GM10248 (cell line): ENCODE measurements at regions not wholly inside any gene's neighbourhood (a gene's known extent, or its start where the extent isn't known, plus 50 kb on each side); places are given as distances from the start of the nearest gene placed in this dataset.

Source experiments
- CTCF ChIA-PET: fragments of 300-600 bp; sonication (Branson Sonifier 250); formaldehyde crosslinking; extraction: SDS; loops from one replicate; lab custom pipeline; 2021; ENCODE audit warnings: antibody characterized with exemption; lab: Yijun Ruan, JAX
- POLR2A ChIA-PET: fragments of 350-650 bp; sonication (Branson Sonifier 250); formaldehyde crosslinking; extraction: SDS; loops from one replicate; lab custom pipeline; 2020; ENCODE audit warnings: antibody characterized with exemption; lab: Yijun Ruan, JAX
- DNase-seq: peaks from one replicate; pipeline ENCODE4 v3.0.0; 2012; ENCODE audit errors: extremely low spot score
- TF ChIP-seq, protein P1 (sequence below): IDR thresholded peaks from 2 replicates; pipeline ENCODE4 v1.5.1; 2012; ENCODE audit warnings: mild to moderate bottlenecking, low read depth; ENCODE audit errors: extremely low read depth, missing control alignments, control extremely low read depth

DNA sequence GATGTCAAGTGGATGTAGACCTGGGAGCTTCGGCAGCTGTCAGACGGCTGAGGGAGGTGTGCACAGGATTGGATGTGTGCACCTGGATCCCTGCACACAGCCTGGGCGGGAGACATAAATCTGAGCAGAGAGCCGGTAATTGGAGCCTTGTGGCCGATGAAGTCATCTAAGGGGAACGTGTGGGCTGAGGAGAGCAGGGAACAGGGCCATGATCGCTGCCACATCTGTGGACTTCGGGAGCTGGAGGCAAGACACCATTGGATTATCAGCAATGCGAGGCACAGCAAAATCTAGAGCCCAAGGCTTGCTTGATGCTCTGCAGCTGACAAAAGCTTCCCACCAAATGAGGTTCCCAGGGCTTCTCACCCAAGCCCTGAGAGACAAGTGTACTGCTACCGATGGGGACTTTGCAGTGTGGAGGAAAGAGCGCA, 147.7 kb downstream of the PTPN20 start:
- DNase-seq: no peak
- POLR2A ChIA-PET: no interaction called here
- TF ChIP-seq, protein P1, sequence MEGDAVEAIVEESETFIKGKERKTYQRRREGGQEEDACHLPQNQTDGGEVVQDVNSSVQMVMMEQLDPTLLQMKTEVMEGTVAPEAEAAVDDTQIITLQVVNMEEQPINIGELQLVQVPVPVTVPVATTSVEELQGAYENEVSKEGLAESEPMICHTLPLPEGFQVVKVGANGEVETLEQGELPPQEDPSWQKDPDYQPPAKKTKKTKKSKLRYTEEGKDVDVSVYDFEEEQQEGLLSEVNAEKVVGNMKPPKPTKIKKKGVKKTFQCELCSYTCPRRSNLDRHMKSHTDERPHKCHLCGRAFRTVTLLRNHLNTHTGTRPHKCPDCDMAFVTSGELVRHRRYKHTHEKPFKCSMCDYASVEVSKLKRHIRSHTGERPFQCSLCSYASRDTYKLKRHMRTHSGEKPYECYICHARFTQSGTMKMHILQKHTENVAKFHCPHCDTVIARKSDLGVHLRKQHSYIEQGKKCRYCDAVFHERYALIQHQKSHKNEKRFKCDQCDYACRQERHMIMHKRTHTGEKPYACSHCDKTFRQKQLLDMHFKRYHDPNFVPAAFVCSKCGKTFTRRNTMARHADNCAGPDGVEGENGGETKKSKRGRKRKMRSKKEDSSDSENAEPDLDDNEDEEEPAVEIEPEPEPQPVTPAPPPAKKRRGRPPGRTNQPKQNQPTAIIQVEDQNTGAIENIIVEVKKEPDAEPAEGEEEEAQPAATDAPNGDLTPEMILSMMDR: no peak
- CTCF ChIA-PET: interaction anchor here (1.8 kb wide), 1 partner anchor 11 kb away, joined by 10 read pairs; no protein-coding TSS in a partner anchor

DNA sequence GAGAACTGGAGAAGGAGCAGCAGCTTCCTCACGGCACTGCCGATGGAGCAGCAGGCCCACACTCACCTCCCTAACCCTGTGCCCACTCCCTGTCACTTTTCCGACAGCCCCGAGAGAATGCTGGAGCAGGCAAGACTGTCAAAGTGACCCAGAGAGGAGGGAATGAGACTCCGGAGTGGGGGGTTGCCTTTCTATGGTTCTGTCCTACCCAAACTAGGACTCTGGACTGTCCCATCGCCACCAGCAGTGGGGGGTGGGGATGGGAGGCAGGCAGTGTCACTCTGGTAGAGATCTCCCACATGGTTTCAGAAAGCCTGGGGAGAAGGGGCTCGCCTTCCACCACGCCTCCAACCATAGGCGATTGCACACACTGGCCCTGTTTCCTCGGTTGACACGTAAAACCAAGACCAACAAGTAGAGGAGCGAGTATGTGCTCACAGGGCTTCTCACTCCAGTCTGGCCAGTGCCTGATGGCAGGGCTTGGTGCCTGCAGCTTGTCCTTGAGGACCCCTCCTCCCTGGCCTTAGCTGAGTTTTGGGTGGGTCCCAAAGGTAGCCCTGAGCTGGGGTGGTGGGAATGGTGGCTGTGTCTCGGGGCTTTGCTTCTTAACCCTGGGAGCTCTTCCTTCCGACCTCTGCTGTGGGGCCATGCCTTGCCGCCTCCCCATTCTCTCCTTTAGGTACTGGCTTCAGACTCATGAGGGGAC, 148.5 kb downstream of the PTPN20 start:
- DNase-seq: no peak
- TF ChIP-seq, protein P1: no peak
- CTCF ChIA-PET: interaction anchor here (1.1 to 1.8 kb wide), 3 partner anchors 12 to 252 kb away, joined by 3 to 10 read pairs (median 3); no protein-coding TSS in a partner anchor
- POLR2A ChIA-PET: no interaction called here

DNA sequence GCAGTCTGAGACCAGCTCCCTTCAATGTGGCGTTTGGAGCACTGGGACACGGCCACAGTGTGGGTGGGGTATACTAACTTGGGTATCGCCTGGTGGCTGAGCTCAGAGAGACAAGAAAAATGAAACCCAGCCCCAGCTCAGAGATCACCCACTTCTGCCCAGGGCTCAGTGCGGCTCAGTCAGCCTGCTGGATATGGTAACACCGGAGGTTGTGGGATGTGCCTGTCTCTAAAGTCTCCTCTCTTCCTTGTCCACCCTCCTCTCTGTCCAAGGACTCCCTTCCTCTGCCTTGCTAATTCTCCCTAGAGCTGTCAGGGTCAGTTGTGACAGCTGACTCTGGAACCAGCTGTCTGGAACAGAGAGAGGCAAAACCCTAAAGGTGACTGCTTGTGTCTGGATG, 149.1 kb downstream of the PTPN20 start:
- ChIA-PET CTCF (interaction anchor here (1.1 to 1.8 kb wide), 3 partner anchors 12 to 252 kb away, joined by 3 to 10 read pairs (median 3); no protein-coding TSS in a partner anchor), POLR2A (no interaction called here)
- TF ChIP-seq, protein P1: no peak
- no peak for DNase-seq

DNA sequence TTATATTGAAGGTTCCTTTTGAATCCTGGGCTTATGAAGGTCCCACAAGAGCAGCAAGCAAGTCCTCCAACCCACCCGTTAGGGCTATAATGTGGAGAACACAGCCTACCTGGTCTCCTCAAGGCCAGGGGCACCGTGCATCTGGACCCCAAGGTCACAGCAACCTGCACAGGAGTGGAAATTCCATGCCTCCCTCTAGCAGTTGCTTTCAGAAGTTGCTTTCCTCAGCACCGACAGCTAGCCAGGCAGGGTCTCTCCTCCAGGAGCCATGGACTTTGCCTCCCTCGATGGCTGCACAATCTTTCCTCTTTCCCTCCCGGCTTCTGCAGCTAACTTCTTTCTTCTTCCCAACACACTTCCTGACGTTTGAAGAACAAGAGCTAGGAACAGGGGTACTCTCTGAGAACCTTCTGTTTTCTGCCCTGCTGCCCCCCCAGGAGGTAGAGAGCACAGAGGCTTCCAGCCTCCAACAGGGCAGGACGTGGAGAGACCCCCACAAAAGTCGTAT, 149.8 kb downstream of the PTPN20 start:
- CTCF ChIA-PET: interaction anchor here (1.1 to 1.8 kb wide), 2 partner anchors 14 to 251 kb away, joined by 3 to 4 read pairs; no protein-coding TSS in a partner anchor
- DNase-seq: no peak
- POLR2A ChIA-PET: no interaction called here
- TF ChIP-seq, protein P1: no peak

DNA sequence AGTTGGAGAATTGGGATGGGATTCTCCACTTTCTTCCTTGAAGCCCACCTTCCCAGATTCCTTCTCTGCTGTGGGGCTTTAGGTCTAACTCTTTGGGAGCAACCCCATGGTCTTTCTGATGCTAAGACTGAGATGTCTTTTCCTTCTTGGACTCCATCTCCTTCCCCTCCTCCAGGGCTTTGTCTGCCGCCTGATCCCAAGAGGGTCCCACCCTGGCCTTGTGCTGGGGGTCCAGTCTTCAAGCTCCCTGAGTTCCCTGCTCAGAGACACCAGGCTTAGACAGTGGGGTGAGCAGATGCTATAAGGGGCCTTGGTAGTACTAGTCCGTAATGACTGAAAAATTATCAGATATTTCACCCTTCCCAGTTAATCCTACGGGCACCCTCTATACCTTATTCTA, 150.5 kb downstream of the PTPN20 start:
- DNase-seq: no peak
- CTCF ChIA-PET: interaction anchor here (1.8 kb wide), 1 partner anchor 14 kb away, joined by 4 read pairs; no protein-coding TSS in a partner anchor
- POLR2A ChIA-PET: no interaction called here
- TF ChIP-seq, protein P1: no peak

DNA sequence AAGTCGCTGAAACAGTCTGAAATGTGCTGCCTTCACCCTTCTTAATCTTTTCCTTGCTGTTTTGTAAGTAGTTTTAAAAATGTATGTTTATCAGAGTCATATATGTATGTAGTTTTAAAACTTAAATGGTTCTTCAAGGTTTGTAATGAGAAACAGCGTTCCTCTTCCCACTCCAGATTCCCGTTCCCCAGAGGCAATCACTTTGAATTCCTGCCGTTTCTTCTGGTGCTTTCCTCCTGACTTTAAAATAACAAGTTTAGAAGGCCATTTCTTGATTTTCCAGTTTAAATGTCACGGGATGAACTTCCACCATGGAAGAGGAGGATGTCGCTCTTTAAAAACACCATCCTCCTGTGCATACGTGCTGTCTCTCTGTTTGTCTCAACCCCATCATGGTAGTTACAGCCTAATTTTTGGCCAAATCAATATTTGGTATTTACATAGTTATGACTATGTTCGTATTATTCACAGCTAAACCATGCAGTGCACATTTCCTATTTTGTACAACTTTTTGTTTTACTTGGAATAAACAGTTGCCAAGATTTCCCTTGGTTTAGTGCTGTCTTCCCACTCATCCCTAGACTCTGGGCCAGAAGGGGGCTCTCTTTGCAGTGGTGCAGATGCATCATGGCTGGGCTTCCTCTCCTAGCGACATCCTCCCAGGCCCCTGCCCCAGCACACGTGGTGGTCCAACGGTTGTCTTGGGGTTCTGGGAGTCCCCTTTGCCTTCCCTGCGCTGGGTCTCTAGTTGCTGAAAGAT, 151.4 kb downstream of the PTPN20 start:
- POLR2A ChIA-PET: no interaction called here
- TF ChIP-seq, protein P1: no peak
- CTCF ChIA-PET: interaction anchor here (1.2 to 1.8 kb wide), 3 partner anchors 15 to 21 kb away, joined by 3 to 6 read pairs (median 4); no protein-coding TSS in a partner anchor
- no peak for DNase-seq
